Lower leg skin (tissue), 3 donors: ENCODE measurements at regions not wholly inside any gene's neighbourhood (a gene's known extent, or its start where the extent isn't known, plus 50 kb on each side); places are given as distances from the start of the nearest gene placed in this dataset.

Experiments used
- POLR2A ChIP-seq, 2 donors: fragments of 450-650 bp; IDR thresholded peaks; one replicate each; pipeline ENCODE4 v1.6.1; 2016 to 2017; ENCODE audit warnings: antibody characterized with exemption in 2 of 2, mild to moderate bottlenecking in 1 of 2, moderate library complexity in 1 of 2
- TF ChIP-seq, protein P1 (sequence below), 3 donors: fragments of 450-650 bp; IDR thresholded peaks; one replicate each; pipeline ENCODE4 v1.5.1; 2016; ENCODE audit warnings: antibody characterized with exemption in 3 of 3, mild to moderate bottlenecking in 3 of 3, moderate library complexity in 2 of 3

- no peak for TF ChIP-seq POLR2A (IDR thresholded peaks at IDR 0.05)
- TF ChIP-seq, protein P1, sequence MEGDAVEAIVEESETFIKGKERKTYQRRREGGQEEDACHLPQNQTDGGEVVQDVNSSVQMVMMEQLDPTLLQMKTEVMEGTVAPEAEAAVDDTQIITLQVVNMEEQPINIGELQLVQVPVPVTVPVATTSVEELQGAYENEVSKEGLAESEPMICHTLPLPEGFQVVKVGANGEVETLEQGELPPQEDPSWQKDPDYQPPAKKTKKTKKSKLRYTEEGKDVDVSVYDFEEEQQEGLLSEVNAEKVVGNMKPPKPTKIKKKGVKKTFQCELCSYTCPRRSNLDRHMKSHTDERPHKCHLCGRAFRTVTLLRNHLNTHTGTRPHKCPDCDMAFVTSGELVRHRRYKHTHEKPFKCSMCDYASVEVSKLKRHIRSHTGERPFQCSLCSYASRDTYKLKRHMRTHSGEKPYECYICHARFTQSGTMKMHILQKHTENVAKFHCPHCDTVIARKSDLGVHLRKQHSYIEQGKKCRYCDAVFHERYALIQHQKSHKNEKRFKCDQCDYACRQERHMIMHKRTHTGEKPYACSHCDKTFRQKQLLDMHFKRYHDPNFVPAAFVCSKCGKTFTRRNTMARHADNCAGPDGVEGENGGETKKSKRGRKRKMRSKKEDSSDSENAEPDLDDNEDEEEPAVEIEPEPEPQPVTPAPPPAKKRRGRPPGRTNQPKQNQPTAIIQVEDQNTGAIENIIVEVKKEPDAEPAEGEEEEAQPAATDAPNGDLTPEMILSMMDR (IDR thresholded peaks at IDR 0.05), result no peak
Measured at GRCh38 chr13:99896369-99897075, 75.0 kb downstream of the ZIC5 start.
